ENCODE measurements at regions not wholly inside any gene's neighbourhood (a gene's known extent, or its start where the extent isn't known, plus 50 kb on each side); places are given as distances from the start of the nearest gene placed in this dataset.

DNA sequence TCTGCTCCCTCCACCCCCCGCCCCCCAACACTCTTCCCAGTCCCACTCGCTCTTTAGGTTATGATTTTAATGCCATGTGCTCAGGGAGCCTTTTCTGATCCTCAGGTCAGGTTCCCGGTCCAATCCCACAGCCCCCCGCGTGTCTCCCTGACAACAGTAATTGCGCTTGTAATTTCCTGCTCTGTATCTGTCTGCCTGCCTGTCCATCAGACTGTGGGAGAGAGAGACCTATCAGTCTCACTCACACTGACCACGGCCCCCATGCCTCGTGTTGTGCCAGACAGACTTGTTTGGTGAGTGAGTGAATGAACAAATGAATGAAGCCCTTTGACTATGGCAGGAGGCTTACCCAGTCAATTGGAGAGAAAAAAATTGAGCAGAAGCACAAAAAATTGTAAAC lies 50.8 kb upstream of the ECE1 start:
- H3K4me3 ChIP-seq (ENCODE audit: low read depth, low read length) = no peak overlapping the region
- no peak for DNase-seq (ENCODE audit: low read depth)
- TF ChIP-seq CTCF (IDR thresholded peaks at IDR 0.05; ENCODE audit: insufficient read depth, low read length) = no peak

- DNase-seq (ENCODE audit: low read depth) = no peak
- H3K4me3 ChIP-seq (ENCODE audit: low read depth, low read length) = no peak overlapping the region
- TF ChIP-seq CTCF (IDR thresholded peaks at IDR 0.05; ENCODE audit: insufficient read depth, low read length) = no peak
These were observed 50.1 kb upstream of the ECE1 start for GRCh38 chr1:21340230-21340945.

Measured in fibroblast of the aortic adventitia (primary cell).